HG03520 (cell line): ENCODE measurements at regions not wholly inside any gene's neighbourhood (a gene's known extent, or its start where the extent isn't known, plus 50 kb on each side); places are given as distances from the start of the nearest gene placed in this dataset.
A peak's percentile ranks its signal among the peaks of the same experiment; 100 is the strongest.

Experiments used
- ATAC-seq: cut with Tn5 transposase; IDR thresholded peaks from one replicate; pipeline ENCODE4 v1.9.1; 2021; ENCODE audit warnings: mild to moderate bottlenecking, moderate library complexity; ENCODE audit not compliant: unreplicated experiment

DNA sequence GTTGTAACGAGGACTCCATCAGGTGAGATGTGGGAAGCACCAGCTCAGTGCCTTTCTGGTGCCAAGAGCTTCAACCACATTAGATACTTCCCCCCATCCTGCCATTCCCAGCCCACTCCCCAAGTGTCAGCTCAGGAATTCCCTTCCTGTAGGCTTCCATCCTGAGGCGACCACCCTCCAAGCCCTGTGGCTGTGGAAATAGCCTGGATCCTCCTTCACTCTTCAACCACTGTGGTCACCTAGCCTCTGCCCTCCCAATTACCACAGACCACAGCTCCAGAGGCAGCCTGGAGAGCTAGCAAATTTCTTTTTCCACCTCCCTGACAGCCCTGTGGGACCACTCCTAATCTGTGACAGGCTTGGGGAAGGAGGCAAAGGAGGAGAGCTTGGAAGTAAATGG, 219.8 kb upstream of the MAP3K1 start:
- no peak for ATAC-seq

DNA sequence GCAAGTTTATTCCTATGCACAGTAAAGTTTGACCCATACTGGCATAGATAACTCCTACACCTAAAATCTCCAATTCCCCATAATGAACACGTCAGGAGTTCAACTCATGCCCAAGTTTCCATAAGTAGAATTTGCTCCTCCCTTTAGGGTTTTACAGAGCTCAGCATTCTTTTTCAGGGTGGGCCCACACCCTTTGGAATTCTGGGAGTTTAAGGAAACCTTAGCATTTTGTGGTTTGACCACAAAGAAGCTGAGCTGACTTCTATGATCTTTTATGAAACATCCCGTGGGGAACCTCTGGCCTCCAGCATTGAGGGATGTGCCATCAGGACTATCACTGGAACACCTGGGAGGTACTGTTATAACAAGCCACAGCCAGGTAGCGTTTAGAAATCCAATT, 220.6 kb upstream of the MAP3K1 start:
- no peak for ATAC-seq

DNA sequence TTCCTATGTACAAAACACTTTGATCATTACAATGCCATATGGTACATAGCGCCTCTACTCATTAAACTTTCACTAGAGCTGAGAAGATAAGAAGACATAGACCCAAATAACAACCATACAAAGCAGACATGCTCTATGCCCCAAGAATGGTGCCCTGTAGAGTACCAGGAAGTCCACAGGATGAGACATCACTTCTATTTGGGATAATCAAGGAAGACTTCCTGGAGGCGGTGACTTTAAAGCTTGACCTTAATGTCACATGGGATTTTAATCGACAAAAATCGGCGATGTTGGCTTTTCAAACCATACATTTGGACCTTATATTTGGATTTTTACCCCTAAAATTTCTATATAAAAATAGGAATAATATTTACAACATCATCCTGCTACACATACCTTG, 224.3 kb upstream of the MAP3K1 start:
- no peak for ATAC-seq

DNA sequence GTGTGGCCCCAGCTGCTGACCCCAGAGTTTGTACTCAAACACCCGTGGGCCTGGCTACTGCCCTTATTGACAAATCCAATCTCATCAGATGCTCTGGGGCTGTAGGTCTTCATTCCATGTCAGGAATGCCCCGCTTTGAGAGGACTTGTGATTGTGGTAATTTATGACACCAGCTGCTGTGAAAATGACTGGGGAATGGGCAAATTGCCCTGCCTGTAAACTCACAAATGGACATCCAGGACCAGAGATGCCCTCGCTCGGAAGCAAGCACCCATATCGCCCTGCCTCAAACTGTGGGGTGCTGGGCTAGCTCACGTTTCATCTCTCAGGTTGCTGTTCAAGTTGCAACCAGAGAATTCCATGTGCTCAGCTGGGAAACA, 225.9 kb upstream of the MAP3K1 start:
- ATAC-seq = no peak

DNA sequence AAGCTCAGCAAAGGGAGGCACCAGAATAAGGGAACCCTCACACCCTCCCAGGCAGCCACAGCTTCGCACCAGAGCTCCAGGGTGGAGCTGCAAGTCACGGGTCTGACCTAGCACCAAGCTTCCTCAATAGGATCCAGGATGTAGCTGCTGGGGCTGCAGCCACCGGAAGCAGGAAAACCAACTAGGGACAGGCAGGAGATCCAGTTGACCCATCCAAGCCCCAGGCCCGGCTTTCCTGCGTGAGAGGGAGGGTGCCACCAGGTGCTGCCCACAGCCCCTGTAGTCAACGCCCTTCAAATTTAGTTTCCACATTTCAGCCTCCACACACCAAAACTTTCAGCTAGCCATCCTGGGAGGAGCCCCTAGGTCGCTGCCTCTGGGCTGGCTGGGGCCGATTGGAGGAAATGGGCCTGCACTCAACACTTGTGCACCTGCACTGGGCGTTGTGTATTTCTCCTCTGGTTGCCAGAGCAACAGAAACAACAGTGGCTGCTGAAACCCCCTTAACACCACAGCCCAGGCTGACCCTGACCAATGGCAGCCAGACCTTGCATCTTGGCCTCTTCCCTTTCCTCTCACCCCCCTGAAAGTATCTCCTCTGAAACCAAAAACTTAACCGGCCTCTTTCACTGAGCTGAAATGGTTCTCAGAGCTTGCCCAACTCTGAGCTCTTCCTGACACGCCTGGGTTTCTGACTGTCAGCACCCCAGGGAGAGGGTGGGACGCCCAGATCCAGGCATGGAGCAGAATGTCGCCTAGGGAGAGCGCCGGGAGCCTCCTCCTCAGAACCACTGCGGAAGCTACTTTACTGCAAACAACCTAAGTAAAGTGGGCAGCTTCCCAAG, 226.5 kb upstream of the MAP3K1 start:
- ATAC-seq = peak; percentile 98

DNA sequence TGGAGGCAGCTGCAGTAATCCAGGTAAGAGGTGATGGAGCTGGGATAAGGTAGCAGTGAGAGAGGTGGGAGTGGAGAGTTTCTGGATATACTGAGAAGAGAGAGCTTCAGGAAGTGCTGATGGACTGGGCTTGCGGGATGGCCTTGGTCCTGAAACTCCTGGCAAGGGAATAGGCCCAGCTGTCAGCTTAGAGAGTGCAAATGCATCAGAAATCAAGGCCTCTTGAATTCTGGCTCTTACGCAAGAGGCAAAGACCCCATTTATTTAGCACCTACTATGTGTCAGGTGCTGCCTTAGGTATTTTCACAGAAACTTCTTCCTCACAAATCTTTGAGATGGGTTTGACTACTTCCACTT, 227.2 kb upstream of the MAP3K1 start:
- ATAC-seq = no peak

DNA sequence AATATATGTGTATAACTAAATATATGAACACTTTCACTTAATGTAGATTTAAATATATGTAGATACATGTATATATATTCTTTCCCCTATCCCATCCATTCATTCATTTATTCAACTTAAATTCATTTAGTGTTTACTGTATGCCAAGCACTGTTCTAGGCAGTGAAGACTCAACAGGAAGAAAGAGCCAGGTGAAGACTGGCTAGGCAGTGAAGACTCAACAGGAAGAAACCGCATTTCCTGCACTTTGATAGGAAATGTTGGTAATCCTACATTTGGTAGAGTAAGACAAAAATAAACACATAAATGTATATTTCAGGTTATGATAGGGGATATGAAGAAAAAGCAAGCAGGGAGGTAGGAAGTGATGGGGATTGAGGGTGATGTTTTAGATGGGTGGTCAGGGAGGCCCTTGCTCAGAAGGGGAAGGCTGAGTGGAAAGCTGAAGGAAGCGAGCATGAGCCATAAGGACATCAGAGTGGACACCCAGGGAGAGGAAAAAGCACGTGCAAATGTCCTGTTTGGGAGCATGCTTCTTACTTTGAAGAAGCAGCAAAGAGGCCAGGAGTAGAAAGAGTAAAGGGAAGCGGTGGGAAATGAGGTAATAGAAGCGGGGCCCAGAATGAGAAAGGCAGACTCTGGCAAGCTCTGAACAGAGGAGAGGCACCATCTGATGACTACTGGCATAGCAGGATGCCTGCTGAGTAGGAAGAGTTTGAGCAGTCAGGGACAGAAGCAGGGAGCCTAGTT, 227.8 kb upstream of the MAP3K1 start:
- no peak for ATAC-seq

DNA sequence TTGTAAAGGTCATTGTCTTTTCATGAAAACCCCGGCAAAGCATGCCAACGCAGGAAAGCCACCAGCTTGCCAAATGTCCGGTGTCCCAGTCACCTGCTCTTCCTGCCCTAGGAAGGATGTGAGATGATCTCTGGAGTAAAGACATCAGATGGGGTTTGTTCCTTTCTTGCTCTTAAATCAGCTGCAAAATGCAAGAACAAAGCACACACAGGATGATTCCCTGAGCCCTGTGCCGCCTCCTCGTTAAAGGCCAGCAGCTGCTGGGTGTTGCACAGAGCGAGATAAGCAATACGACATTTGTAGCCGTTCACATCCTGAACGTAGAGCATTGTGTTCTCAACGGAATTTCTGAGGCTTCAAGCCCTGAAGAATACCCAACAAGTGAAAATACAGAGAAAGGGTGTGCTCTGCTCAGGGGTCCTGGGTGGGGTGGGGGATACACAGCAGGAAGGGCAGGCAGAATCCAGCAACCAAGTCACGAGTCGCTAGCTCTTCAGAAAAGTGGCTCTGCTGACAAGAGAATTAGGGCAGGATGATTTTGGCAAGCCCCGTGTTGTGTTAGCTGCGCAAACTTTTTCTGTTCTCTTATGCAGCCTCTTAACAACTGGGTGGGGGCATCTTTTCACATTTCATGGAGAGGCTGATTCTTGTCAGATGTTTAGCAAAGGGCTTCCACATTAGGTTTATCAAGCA, 229.2 kb upstream of the MAP3K1 start:
- no peak for ATAC-seq

DNA sequence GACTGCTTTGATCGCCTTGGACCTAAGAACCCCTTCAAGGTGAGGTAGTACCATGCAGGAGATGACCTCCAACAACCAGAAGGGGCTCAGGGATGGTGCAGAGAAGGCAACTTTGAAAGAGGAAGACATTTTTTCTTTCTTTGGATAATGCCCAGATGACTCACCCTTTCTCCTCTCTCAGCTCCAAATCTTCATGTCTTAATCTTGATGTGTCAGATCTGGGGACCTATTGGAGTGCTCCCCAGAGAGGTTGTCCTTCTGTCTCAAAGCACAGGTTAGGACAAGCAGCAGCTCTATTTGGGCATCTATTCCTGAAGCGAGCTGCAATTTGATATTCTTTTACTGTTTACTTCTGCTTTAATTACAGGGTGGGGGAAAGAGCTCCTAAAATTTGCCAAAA, 229.9 kb upstream of the MAP3K1 start:
- no peak for ATAC-seq

DNA sequence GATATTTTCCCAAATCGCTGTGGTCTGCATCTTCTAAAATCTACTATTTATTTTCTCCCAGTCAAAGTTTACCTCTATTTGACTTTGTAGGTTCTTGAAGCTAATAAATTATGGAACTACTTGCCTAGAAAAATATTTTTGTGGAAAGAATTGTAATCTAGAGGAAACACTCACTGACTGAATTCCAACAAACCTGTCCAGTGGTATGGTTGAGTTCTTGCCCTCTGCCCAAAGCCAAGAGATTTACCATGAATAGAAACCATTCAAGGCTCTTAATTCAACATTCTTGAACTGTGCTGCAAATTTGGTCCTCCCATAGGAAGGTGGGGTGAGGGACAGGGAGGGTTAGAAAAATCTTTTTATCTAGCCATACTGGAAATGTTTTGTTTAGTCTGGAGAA, 233.9 kb upstream of the MAP3K1 start:
- ATAC-seq = no peak

DNA sequence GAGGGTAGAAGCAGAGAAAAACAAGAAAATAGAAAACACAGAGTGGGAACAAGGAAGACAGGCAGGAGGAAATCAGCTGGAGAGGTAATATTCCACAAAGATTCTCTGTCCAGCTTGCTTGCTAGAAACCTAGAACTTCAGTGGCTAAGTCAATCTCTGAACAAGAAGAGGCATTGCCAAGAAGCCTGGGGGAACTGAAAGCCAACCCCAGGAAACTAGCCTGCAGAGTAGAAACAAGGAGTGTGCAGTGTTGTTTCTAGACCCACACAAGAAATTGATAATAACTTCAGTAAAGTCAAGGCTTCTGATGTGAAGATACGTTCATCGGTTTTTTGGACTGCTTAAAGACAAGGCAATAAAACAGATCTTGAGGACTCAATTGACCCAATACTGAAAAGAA, 234.5 kb upstream of the MAP3K1 start:
- ATAC-seq = no peak

DNA sequence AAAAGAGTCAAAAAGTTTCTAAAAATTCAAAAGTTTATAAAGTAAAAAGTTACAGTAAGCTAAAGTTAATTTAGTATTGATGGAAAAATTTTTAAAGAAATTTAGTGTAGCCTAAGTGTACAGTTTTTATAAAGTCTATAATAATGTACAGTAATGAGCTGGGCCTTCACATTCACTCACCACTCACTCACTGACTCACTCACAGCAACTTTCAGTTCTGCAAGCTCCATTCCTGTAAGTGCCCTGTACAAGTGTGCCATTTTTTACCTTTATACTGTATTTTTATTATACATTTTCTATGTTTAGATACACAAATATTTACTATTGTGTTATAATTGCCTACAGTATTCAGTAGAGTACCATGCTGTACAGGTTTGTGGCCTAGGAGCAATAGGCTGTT, 239.5 kb upstream of the MAP3K1 start:
- ATAC-seq = no peak

DNA sequence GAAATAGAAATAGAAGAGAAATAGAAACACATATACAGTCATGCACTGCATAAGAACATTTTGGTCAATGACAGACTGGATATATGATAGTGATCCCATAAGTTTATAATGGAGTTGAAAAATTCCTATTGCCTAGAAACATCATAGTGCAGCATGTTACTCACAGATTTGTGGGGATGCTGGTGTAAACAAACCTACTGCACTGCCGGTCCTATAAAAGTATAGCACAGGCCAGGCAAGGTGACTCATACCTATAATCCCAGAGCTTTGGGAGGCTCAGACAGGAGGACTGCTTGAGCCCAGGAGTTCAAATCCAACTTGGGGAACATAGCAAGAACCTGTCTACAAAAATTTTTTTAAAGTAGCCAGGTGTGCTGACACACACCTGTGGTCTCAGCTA, 240.6 kb upstream of the MAP3K1 start:
- ATAC-seq = no peak

DNA sequence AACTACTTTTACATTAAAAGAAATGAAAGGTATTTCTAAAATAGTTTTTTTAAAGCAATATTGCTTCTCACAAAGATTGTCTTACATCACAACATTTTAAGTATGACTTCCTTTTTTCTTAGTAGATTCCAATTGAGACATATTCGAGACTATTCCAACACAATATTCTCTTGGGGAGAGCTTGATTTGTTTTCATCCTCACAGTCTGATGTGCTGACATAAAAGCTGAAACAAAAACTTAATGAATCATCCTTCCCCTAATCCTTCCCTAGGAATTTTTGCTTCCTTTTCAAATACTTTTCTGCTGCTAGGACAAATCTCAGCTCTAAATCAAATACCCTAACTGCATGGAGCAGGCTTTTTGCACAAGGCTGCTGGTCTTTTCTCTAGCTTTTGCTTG, 245.8 kb upstream of the MAP3K1 start:
- no peak for ATAC-seq

DNA sequence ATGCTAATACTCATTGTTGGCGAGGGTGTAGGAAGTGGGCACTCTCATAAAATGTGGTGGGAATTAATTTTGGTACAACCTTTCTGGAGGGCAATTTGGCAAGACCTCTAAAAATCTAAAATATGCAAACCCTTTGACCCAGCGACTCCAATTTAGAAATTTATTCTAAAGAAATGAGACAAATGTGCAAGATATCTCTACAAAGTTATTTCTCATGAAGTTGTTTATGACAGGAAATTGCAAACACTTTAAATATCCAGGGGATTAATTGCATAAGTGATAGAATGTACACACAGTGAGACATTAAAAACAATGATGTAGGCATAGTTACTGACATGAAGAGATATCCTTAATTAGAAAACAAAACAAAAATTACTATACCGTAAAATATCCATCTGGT, 246.3 kb upstream of the MAP3K1 start:
- no peak for ATAC-seq

DNA sequence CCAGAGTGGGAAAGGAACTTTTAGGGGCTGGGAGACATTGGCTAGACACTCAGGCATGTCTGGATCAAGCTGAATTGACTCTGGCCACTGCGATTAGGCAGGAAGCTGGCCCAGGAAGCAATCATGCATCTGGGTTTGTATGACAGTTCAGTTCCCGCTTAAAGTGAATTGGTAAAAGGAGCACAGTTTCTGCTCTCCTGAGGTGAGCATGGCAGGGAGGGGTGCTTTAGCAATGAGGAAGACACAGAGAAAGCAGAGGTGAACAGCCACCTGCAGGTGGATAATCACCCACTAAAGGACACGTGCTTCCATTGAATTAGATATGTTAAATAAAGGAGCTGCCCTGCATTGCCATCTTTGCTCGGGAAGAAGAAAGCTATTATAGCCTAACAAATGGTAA, 248.1 kb upstream of the MAP3K1 start:
- ATAC-seq = no peak

DNA sequence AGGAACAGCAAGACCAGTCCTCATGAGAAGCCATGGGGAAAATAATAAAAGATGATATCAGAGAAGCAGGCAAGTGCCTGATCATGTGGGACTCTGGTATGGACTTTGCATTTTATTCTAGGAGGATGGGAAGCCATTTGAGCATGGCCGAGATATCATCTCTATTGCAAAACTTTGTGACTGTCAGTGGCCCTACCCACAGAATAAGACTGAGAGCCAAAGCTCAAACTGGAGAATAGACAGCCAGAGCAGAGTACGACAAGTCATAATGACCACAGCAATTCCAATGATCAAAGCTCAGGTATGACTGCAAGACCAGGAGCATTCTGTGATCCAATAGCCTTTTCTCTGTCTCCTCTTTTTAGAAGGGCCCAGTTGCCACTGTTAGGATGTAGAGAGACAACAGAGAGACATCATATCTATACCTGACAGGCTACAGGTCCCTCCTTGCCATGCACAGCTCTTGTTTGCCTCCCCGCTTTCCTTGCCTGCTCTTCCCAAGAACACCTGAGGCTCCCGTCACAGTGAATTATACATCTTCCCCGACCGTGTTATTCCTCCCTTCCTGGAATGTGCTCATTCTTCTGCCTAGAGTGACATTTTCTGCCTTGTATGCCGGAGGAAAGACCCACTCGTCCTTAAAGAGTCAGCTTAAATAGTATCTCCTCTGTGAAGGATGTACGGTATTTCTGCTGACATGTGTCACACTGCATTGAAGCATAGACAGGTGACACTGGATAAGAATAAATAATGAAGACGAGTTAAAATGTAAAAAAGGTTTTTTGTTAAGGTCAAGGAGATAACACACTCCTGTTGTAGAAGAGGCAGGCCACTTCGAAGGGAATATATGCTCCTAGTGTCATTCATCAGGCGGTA, 248.7 kb upstream of the MAP3K1 start:
- ATAC-seq = no peak

DNA sequence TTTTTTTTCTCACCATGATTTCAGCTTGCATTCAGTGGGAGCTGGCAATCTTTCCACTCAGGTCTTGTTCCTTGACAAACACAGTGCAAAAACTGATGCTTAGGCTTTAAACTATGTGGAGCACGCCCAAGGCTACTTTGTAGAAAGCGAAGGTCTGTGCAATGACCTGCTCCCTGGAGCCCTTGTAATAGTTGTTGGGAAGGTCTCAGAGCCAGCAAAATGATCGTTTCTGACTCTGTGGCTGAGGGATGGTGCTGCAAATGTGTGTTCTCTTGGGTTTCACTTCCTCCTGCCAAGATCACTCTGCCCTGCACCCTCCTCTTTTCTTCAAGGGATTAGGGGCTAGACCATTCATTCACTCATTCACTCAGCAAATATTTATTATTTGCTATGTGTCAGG, 249.7 kb upstream of the MAP3K1 start:
- ATAC-seq = peak; percentile 60

DNA sequence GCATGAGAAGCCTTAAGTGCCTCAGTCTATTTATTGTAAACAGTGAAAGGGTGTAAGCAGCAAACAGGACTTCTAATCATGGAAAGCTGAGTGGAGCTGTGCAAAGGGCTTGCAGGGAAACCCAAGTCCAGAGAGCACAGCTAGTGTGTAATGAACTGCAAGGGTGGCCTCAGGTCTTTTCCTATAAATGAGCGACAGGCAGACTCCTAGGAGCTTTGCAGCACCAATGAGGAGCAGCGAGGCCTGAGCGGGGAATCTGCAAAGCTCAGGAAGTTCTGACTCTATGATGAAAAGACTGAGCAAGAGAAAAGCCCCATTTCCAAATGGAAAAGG, 250.1 kb upstream of the MAP3K1 start:
- no peak for ATAC-seq

DNA sequence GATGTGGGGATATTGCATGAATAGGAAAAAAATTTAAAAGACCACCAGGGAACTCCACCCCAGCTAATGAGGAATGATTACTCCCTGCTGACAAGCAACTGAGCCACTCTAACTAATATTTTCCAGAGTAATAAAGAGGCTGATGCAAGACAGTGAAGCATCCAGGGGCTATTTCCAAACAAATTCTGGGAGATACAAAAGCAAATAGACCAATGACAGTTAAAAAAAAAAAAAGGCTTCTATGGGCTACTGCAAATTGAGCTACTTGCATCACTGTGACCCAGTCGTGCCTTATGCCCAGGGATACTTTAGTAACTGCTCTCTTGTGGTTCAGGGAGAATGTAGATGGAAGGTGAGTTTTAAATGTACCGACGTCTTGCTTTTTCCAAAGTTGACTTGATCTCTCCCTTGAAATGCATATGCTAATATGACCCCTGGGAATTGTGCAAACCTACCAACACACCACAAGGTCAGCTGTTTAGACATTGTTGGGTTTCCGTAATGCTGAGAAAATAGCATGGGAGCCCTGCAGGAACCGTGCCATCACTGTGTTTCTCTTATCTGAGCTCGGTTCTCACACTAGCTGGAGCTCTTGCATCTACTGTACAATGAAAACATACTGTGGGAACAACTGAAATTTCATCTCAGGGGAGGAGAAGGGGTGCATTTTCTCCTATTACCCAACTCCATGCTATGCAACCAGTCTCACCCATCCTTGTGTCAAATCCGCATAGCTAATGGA, 250.6 kb upstream of the MAP3K1 start:
- no peak for ATAC-seq

DNA sequence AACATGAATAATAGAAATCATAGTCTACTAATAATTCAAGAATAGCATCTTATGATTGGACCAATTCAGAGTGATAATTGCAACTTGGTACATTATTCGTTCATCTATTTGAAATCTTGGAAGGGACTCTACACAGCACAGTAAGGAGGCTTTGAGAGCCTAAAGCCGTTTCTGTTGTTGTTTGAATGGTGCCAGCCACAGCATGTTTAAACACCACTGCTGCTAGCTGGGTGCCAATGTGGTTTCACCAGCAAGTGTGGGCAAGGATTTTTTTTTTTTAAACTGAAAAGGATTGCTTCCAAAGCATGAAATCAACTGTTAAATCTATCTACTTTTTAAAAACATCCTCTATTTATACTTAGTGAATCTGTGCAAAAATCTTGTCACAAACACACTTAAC, 253.9 kb upstream of the MAP3K1 start:
- ATAC-seq = no peak
